Adrenal gland (tissue), 9 donors: ENCODE measurements at regions not wholly inside any gene's neighbourhood (a gene's known extent, or its start where the extent isn't known, plus 50 kb on each side); places are given as distances from the start of the nearest gene placed in this dataset.

Experiments used
- DNase-seq, 7 donors: peaks; one replicate each; pipeline ENCODE4 v3.0.0-alpha.2; 2019 to 2020
- H3K27ac ChIP-seq, 5 donors: fragments of 200-600 bp; sonication (generic) in 4 of 5; 1 replicate in 3 of 5; 2 replicates in 2 of 5; pipeline versions ENCODE4 v1.5.1 to v1.8.0; 2016 to 2020; ENCODE audit warnings: mild to moderate bottlenecking in 1 of 5
- H3K27me3 ChIP-seq: fragments of 200-600 bp; 2 replicates; pipeline ENCODE4 v1.8.0; 2021
- H3K36me3 ChIP-seq, 2 donors: fragments of 200-600 bp; replicated peaks in 1 of 2; 1 replicate in 1 of 2; 2 replicates in 1 of 2; pipeline versions ENCODE4 v1.5.1 to v1.8.0; 2018 to 2022
- H3K4me1 ChIP-seq, 2 donors: fragments of 200-600 bp; replicated peaks in 1 of 2; 1 replicate in 1 of 2; 2 replicates in 1 of 2; pipeline versions ENCODE4 v1.5.1 to v1.8.0; 2018 to 2021
- H3K4me3 ChIP-seq, 4 donors: fragments of 200-600 bp; sonication (generic) in 3 of 4; one replicate each; pipeline ENCODE4 v1.5.1; 2016 to 2018
- H3K9me3 ChIP-seq, 3 donors: fragments of 200-600 bp; sonication (generic) in 1 of 3; replicated peaks in 1 of 3; 1 replicate in 2 of 3; 2 replicates in 1 of 3; pipeline versions ENCODE4 v1.5.1 to v1.8.0; 2016 to 2021
- POLR2A ChIP-seq, 2 donors: fragments of 450-650 bp; IDR thresholded peaks; one replicate each; pipeline ENCODE4 v1.6.1; 2017; ENCODE audit warnings: antibody characterized with exemption in 2 of 2, mild to moderate bottlenecking in 2 of 2, moderate library complexity in 1 of 2
- WGBS, 4 donors: extraction: QIAGEN DNeasy Blood & Tissue Kit in 2 of 4; methylation state at CpG; one replicate each; pipeline versions ENCODE4 v1.1.5 to v1.1.7; 2013 to 2017; 5-methylcytosine and 5-hydroxymethylcytosine counted together
- intact Hi-C, 2 donors: fragments of 100-400 bp; cut with DNase I; formaldehyde crosslinking; loops; one replicate each; pipeline versions ENCODE4 v1.14.1 to v1.15.0; 2022 to 2023
- TF ChIP-seq, protein P1 (sequence below), 6 experiments: fragments of 450-650 bp in 4 of 6; fragments of 200-600 bp in 2 of 6; sonication (generic) in 1 of 6; IDR thresholded peaks; 1 replicate in 5 of 6; 2 replicates in 1 of 6; pipeline versions ENCODE4 v1.5.1 to v1.8.0; 2016 to 2021; ENCODE audit warnings: antibody characterized with exemption in 6 of 6, mild to moderate bottlenecking in 2 of 6, moderate library complexity in 1 of 6
- donor health status: healthy with polysubstance abuse.
- donor health status: Bipolar disorder and iron deficiency.
- donor health status: DM: yes; HTN: yes; CAD: no.
- donor health status: DM: no; HTN: no; CAD: no.
- donor health status: DM: no; HTN: no; CAD: no.

DNA sequence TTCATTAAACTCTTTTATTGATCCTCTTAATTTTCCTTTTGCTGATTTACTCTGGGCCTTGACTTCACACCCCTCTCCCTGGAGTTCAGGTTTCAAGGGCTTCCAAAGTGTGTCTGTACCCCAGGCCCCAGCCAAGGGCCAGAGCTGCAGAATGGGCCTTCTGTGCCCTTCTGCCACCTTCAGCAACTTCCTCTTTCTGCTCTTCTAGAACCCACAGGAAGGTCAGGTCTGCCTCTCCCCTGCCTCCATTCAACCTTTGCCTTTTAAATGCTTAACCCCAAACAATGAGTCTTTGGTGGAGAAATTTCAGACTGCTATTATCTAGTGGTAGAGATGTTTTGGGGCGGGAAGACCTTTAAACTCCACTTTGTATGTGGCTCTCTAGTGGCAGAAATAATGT lies 63.1 kb downstream of the TSN start:
- no peak for DNase-seq
- no peaks in the 10 kb centered on the region for H3K4me1 ChIP-seq
- TF ChIP-seq, protein P1, sequence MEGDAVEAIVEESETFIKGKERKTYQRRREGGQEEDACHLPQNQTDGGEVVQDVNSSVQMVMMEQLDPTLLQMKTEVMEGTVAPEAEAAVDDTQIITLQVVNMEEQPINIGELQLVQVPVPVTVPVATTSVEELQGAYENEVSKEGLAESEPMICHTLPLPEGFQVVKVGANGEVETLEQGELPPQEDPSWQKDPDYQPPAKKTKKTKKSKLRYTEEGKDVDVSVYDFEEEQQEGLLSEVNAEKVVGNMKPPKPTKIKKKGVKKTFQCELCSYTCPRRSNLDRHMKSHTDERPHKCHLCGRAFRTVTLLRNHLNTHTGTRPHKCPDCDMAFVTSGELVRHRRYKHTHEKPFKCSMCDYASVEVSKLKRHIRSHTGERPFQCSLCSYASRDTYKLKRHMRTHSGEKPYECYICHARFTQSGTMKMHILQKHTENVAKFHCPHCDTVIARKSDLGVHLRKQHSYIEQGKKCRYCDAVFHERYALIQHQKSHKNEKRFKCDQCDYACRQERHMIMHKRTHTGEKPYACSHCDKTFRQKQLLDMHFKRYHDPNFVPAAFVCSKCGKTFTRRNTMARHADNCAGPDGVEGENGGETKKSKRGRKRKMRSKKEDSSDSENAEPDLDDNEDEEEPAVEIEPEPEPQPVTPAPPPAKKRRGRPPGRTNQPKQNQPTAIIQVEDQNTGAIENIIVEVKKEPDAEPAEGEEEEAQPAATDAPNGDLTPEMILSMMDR (IDR thresholded peaks at IDR 0.05) = no peak
- no peak for TF ChIP-seq POLR2A (IDR thresholded peaks at IDR 0.05)
- intact Hi-C loops = no loop called here
- no peak overlapping the region for H3K27ac ChIP-seq
- no peaks in the 10 kb centered on the region for H3K27me3 ChIP-seq
- WGBS, 4 donors = 57 to 79% (median 65%) methylated on average over 1 of the region's 1 CpG
- no peaks in the 10 kb centered on the region for H3K36me3 ChIP-seq
- H3K9me3 ChIP-seq = no peaks in the 10 kb centered on the region
- no peak overlapping the region for H3K4me3 ChIP-seq

DNA sequence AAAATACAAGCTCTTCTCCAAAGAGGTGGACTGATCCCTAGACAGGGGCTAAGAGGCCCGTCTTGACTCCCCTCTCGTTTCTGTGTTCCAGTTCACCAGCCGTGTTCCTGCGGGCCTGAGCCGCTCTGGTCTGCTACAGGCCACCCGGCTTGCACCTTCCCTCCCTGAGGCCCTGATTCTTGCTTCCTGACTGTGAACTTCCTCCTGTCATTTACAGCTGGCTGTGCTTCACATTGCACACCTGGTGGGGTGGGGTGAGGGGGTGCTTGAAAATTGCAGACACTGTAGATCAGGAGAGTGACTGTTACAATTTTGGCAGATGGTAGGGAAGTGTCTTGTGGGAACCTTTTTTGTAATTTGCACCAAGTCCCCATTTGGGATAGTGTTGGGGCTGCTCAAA lies 64.4 kb downstream of the TSN start:
- Histone ChIP-seq H3K9me3 (no peaks in the 10 kb centered on the region), H3K36me3 (no peaks in the 10 kb centered on the region), H3K27me3 (no peaks in the 10 kb centered on the region), H3K4me3 (no peak overlapping the region), H3K27ac (no peak overlapping the region), H3K4me1 (no peaks in the 10 kb centered on the region)
- DNase-seq = no peak
- WGBS, 4 donors = 59 to 76% (median 64%) methylated on average over 6 of the region's 6 CpGs
- intact Hi-C loops = no loop called here
- TF ChIP-seq POLR2A (IDR thresholded peaks at IDR 0.05) = no peak
- TF ChIP-seq, protein P1 (IDR thresholded peaks at IDR 0.05) = no peak

DNA sequence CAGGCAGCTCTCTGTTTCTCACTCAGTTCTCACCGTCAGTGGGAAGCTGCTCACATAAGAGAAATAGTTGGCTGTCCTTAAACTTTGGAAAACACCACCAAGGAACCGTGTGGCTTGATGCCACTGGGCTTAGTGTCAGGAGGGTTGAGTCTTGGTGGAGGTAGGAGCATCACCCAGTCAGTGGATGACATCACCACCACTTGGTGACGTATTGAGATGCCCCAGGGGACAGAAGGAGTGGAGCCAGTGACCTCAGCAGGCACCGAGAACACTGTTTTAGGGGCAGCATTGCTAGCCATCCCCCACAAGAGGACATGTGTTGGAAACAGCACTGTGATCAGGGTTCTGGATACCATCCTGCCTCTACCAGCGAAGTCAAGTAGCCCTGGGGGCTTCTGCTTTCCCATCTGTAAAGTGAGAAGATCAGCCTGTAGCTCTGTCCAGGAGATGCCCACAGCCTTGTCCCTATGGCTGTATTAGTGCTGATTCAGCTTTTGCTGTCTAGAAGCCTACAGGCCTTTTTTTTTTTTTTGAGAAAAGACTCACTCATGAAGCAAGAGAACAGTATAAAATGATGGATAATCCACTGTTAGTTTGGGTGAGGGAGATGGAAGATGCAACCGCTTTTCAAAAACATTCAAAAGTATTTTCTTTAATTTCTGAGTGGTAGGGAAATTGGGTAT lies 66.2 kb downstream of the TSN start:
- intact Hi-C loops = no loop called here
- 63 to 76% (median 73%) methylated on average over 4 to 6 of the region's 6 CpGs for WGBS, 4 donors
- Histone ChIP-seq H3K27me3 (no peaks in the 10 kb centered on the region), H3K9me3 (no peaks in the 10 kb centered on the region), H3K36me3 (no peaks in the 10 kb centered on the region), H3K4me1 (no peaks in the 10 kb centered on the region), H3K27ac (no peak overlapping the region), H3K4me3 (no peak overlapping the region)
- DNase-seq = no peak
- TF ChIP-seq, protein P1 (IDR thresholded peaks at IDR 0.05) = no peak
- TF ChIP-seq POLR2A (IDR thresholded peaks at IDR 0.05) = no peak

DNA sequence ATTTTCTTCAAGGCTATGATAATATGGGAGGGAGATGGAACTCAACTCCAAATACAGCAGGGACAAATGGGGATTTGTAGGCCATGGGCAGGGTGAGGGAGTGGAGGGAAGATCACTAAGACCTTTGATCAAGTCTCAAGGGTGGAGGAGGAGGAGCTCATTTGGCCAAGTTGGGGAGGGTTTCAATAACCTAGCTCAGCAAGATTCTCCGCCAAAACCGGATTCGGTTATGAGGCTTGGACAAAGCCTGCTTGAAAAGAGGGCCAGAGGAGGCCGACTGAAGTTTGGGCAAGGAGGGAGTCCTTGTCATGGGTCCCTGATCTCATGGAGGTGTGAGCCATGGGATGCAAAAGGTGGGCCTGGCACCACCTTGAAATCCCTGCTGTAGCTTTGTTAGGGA lies 68.8 kb downstream of the TSN start:
- H3K4me1 ChIP-seq = no peaks in the 10 kb centered on the region
- H3K27me3 ChIP-seq = no peaks in the 10 kb centered on the region
- intact Hi-C loops = no loop called here
- 87 to 89% (median 88%) methylated on average over 4 of the region's 4 CpGs for WGBS, 4 donors
- no peak for DNase-seq
- no peaks in the 10 kb centered on the region for H3K36me3 ChIP-seq
- no peak overlapping the region for H3K4me3 ChIP-seq
- no peak overlapping the region for H3K27ac ChIP-seq
- no peak for TF ChIP-seq POLR2A (IDR thresholded peaks at IDR 0.05)
- TF ChIP-seq, protein P1 (IDR thresholded peaks at IDR 0.05) = no peak
- no peaks in the 10 kb centered on the region for H3K9me3 ChIP-seq
